Transverse colon (tissue), 4 donors: ENCODE measurements at regions not wholly inside any gene's neighbourhood (a gene's known extent, or its start where the extent isn't known, plus 50 kb on each side); places are given as distances from the start of the nearest gene placed in this dataset.

ENCODE experiments used
- CTCF ChIP-seq, 5 experiments: fragments of 200-600 bp in 3 of 5; fragments of 450-650 bp in 2 of 5; sonication (generic) in 3 of 5; IDR thresholded peaks; 1 replicate in 2 of 5; 2 replicates in 3 of 5; pipeline ENCODE4 v1.5.1; 2016 to 2017; ENCODE audit warnings: antibody characterized with exemption in 5 of 5, inconsistent platforms in 3 of 5, mild to moderate bottlenecking in 2 of 5, moderate library complexity in 1 of 5
- EP300 ChIP-seq: sonication (generic); formaldehyde crosslinking; IDR thresholded peaks from one replicate; pipeline ENCODE4 v1.6.1; 2017; ENCODE audit warnings: antibody characterized with exemption, low read depth
- POLR2A ChIP-seq: fragments of 450-650 bp; IDR thresholded peaks from one replicate; pipeline ENCODE4 v1.6.1; 2016; ENCODE audit warnings: antibody characterized with exemption, mild to moderate bottlenecking, moderate library complexity
- POLR2AphosphoS5 ChIP-seq, 3 donors: sonication (generic); formaldehyde crosslinking; IDR thresholded peaks; one replicate each; pipeline ENCODE4 v1.6.1; 2016; ENCODE audit warnings: antibody characterized with exemption in 3 of 3

GRCh38 chr1:201750120-201750519 is 78.8 kb upstream of the IPO9 start:
- no peak for TF ChIP-seq CTCF (IDR thresholded peaks at IDR 0.05)
- TF ChIP-seq POLR2A: no peak
- TF ChIP-seq POLR2AphosphoS5 (IDR thresholded peaks at IDR 0.05): no peak
- no peak for TF ChIP-seq EP300
